Mucosa of descending colon (tissue), 3 donors: ENCODE measurements at regions not wholly inside any gene's neighbourhood (a gene's known extent, or its start where the extent isn't known, plus 50 kb on each side); places are given as distances from the start of the nearest gene placed in this dataset.

Source experiments
- ATAC-seq: fragments of 200-7000 bp; cut with Tn5 transposase; one replicate; pipeline ENCODE4 v1.9.1; 2020; ENCODE audit warnings: mild to moderate bottlenecking, moderate library complexity
- DNase-seq, 3 donors: peaks; one replicate each; pipeline ENCODE4 v3.0.0-alpha.2; 2020
- H3K36me3 ChIP-seq: fragments of 200-600 bp; one replicate; pipeline ENCODE4 v1.8.0; 2021; ENCODE audit warnings: low read depth, mild to moderate bottlenecking
- H3K4me1 ChIP-seq: fragments of 200-600 bp; one replicate; pipeline ENCODE4 v1.8.0; 2021; ENCODE audit warnings: low read depth, mild to moderate bottlenecking
- H3K4me3 ChIP-seq: fragments of 200-600 bp; one replicate; pipeline ENCODE4 v1.8.0; 2021; ENCODE audit warnings: mild to moderate bottlenecking
- H3K9me3 ChIP-seq: fragments of 200-600 bp; one replicate; pipeline ENCODE4 v1.8.0; 2021; ENCODE audit warnings: mild to moderate bottlenecking
- CTCF ChIP-seq: fragments of 200-600 bp; IDR thresholded peaks from one replicate; pipeline ENCODE4 v1.8.0; 2022; ENCODE audit warnings: antibody characterized with exemption, mild to moderate bottlenecking
- intact Hi-C, 2 donors: fragments of 100-400 bp; cut with DNase I in 1 of 2; cut with micrococcal nuclease in 1 of 2; formaldehyde crosslinking; loops; one replicate each; pipeline versions ENCODE4 v1.11.0 to v1.11.1; 2022; cut with DNase I, micrococcal nuclease
- donor health status: DM: no; HTN: no; CAD: no; lungs with moderate emphysema.
- donor health status: DM: no; HTN: no; CAD: no.
- donor health status: DM: no; HTN: yes; CAD: no.

DNA sequence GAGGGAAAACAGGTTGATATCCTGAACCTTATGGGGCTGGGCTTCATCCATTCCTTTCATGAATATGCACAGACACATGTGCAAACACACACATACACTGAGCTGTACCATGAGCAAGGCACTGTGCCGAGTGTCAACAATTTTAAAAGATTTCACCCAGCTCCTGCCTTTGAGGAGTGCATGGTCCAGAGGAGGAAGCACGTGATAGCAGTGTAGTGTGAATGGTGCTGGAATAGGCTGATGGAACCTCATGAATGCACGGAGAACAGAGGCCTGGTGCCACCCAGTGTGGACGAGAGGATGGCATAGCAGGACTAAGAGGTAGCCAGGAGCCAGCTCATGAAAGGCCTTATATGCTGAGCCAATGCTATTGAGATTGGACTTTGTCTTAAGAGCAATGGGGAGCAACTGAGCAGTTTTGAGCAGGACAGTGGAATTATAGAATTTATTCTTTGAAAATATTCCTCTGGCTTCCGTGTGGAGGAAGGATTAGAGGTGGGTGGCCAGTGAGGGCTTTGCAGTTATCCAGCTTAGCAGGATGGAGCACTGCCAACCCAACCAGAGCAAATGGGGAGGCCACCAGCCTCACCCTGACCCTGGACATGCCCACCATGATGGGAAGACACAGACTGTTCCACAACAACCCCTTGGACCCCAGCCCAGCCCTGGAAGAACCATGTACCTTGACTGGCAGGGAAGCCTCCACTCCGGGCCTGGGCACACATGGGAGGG, 84.4 kb downstream of the UNC5CL start:
- ATAC-seq (no peak), DNase-seq (no peak)
- Histone ChIP-seq H3K4me3 (no peak overlapping the region), H3K9me3 (no peaks in the 10 kb centered on the region), H3K4me1 (no peaks in the 10 kb centered on the region), H3K36me3 (no peaks in the 10 kb centered on the region)
- TF ChIP-seq CTCF: no peak
- intact Hi-C loops: no loop called here

- TF ChIP-seq CTCF: no peak
- intact Hi-C loops: no loop called here
- ATAC-seq (no peak), DNase-seq (no peak)
- Histone ChIP-seq H3K4me1 (no peaks in the 10 kb centered on the region), H3K36me3 (no peaks in the 10 kb centered on the region), H3K4me3 (no peak overlapping the region), H3K9me3 (no peaks in the 10 kb centered on the region)
These were observed 85.5 kb downstream of the UNC5CL start for GRCh38 chr6:40953486-40953885.

GRCh38 chr6:40950986-40951698, 87.9 kb downstream of the UNC5CL start:
- DNase-seq (no peak), ATAC-seq (no peak)
- TF ChIP-seq CTCF: no peak
- H3K9me3 ChIP-seq: no peaks in the 10 kb centered on the region
- H3K4me3 ChIP-seq: no peak overlapping the region
- no peaks in the 10 kb centered on the region for H3K36me3 ChIP-seq
- intact Hi-C loops: no loop called here
- no peaks in the 10 kb centered on the region for H3K4me1 ChIP-seq

- intact Hi-C loops: no loop called here
- TF ChIP-seq CTCF: no peak
- Histone ChIP-seq H3K4me3 (no peak overlapping the region), H3K4me1 (no peaks in the 10 kb centered on the region), H3K36me3 (no peaks in the 10 kb centered on the region), H3K9me3 (no peaks in the 10 kb centered on the region)
- DNase-seq: no peak
- no peak for ATAC-seq
These were observed 90.5 kb downstream of the UNC5CL start for GRCh38 chr6:40948570-40948969.

DNA sequence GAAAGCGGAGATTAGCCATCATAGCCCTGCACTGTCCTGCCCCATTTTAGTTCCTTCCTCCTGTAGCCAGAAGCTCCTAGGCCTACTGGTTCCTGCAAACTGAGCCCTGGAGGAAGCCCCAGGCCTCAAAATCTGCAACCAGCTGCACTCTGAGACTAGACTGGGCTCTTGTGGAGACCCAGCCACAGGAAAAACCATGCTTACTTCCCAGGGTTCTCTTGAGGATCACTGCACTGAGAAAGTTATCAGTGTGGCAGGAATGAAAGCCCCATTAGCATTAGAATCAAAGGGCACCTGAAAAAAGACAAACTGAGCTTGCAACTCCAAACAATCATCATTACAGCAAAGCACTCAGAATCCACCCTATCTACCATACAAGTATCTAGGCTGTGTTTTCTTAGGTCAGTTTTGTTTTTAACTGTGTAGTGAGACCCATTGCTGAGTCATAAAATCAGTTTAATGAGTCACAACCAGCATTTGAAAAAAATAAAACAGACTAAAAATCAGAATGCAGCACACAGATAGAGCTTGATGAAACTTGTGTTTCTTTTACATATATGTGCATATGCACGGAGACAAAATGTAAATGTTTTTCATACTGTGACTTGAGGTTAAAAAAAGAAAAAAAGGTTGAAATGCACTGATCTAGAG, 91.0 kb downstream of the UNC5CL start:
- no peak for TF ChIP-seq CTCF
- Histone ChIP-seq H3K9me3 (no peaks in the 10 kb centered on the region), H3K4me1 (no peaks in the 10 kb centered on the region), H3K4me3 (no peak overlapping the region), H3K36me3 (no peaks in the 10 kb centered on the region)
- ATAC-seq: no peak
- intact Hi-C loops: no loop called here
- DNase-seq: no peak
